ENCODE measurements at regions not wholly inside any gene's neighbourhood (a gene's known extent, or its start where the extent isn't known, plus 50 kb on each side); places are given as distances from the start of the nearest gene placed in this dataset.
"Not testable (repeated sequence)": the region's sequence is repeated elsewhere in the genome, so short reads cannot be mapped to it uniquely, and the experiment has no call there.

DNA sequence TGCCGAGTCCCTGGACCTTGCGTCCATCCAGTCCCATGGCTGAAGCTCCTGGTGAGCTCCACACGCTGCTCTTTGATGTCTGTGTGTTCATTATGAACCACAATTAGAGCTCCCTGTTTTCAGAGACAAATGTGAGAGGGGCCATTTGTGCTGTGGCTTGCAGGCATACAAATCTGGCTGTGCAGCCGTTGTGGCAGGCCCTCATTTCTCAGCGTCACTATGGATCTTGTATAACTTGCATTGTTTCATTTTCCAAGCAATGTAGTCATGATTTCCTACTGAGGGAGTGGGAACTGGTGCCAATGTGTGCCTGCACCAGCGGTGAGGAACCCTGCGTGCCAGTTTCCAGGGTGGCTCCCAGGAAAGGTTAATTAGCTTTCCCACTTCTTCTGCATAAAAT lies 542.6 kb downstream of the TMEM114 start:
- DNase-seq (ENCODE audit: low spot score) = peak; percentile 7
- in situ Hi-C loops (cut with HindIII; ENCODE audit: low sequenced_read_pairs) = no loop called here

DNA sequence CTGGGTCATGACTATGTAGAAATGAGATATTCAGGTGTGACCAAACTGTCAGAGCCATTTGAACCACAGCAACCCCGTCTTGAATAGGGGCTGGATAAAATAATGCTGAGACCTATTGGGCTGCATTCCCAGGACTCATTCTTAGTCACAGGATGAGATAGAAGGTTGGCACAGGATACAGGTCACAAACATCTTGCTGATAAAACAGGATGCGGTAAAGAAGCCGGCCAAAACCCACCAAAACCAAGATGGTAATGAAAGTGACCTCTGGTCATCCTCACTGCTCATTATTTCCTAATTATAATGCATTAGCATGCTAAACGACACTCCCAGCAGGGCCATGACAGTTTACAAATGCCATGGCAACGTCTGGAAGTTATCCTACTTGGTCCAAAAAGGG lies 545.5 kb downstream of the TMEM114 start:
- in situ Hi-C loops (cut with HindIII; ENCODE audit: low sequenced_read_pairs) = no loop called here
- no peak for DNase-seq (ENCODE audit: low spot score)

DNA sequence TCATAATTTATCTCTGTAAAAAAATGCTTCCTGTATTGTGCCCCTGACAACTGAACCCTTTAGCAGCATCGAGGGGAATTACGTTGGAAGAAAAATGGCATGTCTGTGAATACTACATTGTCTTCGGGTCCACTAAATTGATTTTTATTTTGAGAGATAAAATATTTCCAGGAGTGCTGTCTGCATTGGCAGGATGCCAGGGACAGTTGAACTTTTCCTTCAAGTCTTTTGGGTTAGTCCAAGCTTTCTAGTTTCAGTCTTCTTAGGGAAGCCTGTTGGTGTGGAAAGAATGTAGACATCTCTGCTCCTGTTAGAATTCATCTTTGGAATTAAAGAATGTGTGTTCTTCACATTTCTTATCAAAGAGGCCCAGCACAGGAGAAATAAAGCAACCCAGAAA lies 557.9 kb downstream of the TMEM114 start:
- in situ Hi-C loops (cut with HindIII; ENCODE audit: low sequenced_read_pairs) = no loop called here
- DNase-seq (ENCODE audit: low spot score) = no peak

DNA sequence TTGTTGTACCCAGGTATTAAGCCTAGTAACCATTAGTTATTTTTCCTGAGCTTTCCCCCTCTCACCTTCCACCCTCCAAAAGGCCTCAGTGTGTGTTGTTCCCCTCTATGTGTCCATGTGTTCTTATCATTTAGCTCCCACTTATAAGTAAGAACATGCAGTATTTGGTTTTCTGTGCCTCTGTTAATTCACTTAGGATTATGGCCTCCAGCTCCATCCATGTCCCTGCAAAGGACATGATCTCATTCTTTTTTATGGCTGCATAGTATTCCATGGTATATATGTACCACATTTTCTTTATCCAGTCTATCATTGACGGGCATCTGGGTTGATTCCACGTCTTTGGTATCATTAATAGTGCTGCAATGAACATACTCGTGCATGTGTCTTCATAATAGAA lies 560.3 kb downstream of the TMEM114 start:
- DNase-seq (ENCODE audit: low spot score); in situ Hi-C loops (cut with HindIII; ENCODE audit: low sequenced_read_pairs): not testable (repeated sequence)

DNA sequence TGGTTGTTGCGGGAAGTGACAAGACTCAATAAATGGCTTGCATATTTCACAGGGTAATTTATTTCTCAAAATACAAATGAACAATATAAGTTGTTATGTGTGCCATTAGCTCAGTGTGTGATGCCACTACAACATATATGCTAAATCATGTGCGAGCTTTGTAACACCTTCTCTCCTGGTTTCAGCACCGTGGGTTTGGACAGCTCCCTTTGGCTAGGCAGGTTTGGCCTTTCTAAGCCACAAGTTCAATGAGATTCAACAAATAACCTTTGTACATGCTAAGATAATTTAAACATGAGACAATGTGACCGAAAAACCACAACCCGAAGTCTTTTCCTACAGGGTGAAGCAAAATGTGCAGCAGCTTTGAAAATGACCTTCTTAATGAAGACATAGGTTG lies 563.9 kb downstream of the TMEM114 start:
- in situ Hi-C loops (cut with HindIII; ENCODE audit: low sequenced_read_pairs) = no loop called here
- DNase-seq (ENCODE audit: low spot score) = no peak

DNA sequence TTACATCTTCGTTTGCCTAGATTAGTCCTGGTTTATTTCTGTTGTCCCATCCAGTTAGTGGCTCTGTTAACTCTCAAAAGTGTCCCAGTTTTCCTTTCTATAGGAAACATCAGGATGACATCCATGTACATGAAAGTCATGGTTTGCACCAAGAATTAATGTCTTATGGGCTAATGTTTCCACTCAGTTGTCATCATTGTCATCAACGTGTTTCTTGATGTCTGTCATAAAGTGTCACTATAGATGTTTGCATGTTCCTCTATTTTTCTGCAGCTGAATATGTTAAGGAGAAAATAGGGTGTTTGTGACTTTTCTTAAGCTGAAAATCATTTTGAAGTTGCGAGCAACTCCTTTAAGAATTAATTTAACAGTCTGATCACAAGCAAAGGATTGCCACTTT lies 567.0 kb downstream of the TMEM114 start:
- in situ Hi-C loops (cut with HindIII; ENCODE audit: low sequenced_read_pairs) = no loop called here
- no peak for DNase-seq (ENCODE audit: low spot score)

DNA sequence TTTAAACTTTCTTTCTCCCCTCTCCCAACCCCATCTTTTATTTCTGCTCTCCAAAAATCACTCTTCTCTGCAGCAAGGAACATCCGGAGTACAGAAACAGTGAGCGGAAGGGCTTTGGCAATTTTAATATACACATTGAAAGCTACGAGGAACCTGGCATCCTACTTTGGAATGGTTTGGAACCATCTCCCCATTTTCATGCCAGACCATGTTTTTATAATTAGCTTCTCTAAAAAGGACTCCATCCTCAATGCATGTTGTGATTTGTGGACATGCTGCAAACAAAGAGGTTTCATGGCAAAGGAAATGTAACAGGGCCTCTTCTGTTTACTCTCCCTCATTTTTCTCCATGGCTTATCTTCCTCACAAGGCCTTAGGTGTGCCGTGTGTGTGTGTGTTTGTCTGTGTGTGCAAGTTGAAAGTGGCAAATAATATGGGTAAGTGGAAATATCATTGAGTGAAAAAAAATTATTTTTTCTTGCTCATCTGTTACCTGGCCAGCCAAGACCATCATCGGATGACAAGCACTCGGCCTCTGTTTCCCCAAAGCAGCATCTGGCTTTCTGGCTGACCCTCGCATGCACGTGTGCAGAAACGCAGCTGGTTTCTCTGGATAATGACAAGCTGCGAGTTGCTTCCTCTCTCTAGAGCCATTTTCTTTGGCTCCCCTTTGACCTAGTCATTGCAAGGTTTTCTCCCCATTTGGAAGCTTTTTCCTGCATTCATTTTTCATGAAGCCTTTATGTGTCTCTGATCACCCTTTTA lies 585.0 kb downstream of the TMEM114 start:
- peak; percentile 39 for DNase-seq (ENCODE audit: low spot score)
- in situ Hi-C loops (cut with HindIII; ENCODE audit: low sequenced_read_pairs) = no loop called here

DNA sequence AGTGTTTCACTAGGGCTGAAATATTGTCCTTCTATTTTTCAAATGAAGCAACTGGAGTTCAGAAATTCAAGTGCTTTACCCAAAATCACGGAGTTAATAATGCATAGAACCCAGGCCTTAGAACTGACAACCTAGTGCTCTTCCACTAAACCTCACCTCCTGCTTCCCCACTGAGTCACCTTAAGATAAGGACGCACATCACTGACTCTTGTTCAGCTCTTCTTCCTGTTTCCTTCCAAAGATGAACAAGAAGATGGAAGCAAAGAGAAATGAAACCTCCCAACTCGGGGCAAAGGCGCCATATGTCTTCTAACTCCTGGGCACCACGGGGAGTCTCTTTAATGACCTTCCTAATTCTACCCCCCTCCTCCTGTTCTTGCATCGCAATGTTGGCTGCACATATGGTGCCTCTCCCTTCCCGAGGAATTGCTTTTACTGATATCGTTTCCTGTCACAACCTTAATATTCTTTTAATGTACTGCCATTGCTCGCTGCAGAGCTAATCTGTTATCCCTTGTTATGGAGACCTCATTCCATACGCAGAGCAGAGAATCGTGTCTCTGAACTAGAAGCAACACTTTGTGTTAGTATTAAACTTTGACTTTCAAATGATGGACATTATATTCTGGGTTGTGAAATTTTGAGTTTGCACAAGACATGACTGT lies 591.4 kb downstream of the TMEM114 start:
- in situ Hi-C loops (cut with HindIII; ENCODE audit: low sequenced_read_pairs) = no loop called here
- DNase-seq (ENCODE audit: low spot score) = no peak

DNA sequence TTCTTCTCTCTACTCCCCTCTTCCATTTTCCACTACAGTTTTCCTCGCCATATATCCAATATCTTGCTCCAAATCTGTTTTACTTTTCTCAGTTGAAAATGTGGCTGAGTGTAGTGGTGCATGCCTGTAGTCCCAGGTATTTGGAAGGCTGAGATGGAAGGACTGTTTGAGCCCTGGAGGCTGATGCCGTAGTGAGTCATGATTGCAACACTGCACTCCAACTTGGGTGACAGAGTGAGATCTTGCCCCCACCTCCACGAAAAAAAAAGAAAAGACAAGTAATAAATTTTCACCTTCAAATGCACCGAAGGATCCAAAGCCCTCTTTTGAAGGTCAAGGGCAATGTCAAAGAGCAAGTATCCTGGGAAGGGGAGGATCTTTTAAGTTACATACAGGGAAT lies 592.3 kb downstream of the TMEM114 start:
- in situ Hi-C loops (cut with HindIII; ENCODE audit: low sequenced_read_pairs) = no loop called here
- no peak for DNase-seq (ENCODE audit: low spot score)

DNA sequence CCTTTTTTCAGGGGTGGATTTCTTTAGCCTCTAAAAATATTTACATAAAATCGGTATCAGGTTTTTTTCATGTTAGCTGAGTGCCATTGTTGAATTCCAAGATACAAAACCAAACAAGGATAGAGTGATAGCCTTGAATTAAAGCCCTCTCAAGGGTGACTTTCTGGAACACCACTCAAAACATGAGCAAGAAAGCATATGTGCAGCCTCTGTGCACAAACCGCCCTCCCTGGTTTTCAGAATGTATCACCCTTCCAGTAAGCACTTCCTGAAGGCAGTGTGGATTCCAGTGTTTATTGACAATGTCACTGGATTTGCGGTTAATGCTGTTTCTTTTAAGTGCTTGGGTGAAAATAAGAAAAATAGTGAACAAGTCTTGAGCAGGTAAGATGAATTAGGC lies 597.7 kb downstream of the TMEM114 start:
- no peak for DNase-seq (ENCODE audit: low spot score)
- in situ Hi-C loops (cut with HindIII; ENCODE audit: low sequenced_read_pairs) = no loop called here

DNA sequence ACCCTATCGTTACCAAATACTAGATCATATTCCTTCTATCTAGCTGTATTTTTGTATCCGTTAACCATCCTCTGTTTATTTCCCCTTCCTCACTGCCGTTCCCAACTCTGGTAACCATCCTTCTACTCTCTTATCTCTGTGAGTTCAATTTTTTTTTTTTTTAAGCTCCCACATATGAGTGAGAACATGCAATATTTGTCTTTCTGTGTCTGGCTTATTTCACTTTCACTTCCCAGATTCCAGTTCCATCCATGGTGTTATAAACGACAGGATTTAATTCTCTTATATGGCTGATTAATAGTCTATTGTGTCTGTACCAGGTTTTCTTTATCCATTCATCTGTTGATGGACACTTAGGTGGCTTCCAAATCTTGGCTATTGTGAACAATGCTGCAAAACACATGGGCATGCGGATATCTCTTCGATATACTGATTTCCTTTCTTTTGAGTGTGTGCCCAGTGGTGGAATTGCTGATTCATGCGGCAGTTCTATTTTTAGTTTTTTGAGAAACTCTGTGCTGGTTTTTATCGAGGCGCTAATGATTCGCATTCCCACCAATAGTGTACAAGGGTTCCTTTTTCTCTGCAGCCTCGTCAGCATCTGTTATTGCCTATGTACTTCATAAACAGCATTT lies 599.6 kb downstream of the TMEM114 start:
- in situ Hi-C loops (cut with HindIII; ENCODE audit: low sequenced_read_pairs) = no loop called here
- DNase-seq (ENCODE audit: low spot score) = no peak

DNA sequence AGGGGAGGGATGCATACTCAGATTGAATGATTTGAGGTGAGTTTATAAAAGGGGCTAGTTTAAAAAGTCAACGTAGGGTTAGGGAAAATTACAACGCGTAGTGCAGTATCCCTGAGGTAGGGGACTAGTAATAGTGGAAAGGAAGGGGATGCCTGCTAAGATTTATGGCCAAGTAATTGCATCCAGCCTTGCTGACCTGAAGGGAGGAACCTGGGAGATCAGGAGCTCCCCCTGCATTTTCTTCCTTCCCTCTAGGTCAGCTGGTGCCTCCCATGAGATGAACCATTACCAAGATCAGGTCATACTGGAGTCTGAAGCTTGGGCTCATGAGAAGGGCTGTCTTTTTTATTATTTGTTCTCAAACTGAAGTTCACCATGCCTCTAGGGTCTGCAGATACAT lies 606.6 kb downstream of the TMEM114 start:
- DNase-seq (ENCODE audit: low spot score) = no peak
- in situ Hi-C loops (cut with HindIII; ENCODE audit: low sequenced_read_pairs) = no loop called here

DNA sequence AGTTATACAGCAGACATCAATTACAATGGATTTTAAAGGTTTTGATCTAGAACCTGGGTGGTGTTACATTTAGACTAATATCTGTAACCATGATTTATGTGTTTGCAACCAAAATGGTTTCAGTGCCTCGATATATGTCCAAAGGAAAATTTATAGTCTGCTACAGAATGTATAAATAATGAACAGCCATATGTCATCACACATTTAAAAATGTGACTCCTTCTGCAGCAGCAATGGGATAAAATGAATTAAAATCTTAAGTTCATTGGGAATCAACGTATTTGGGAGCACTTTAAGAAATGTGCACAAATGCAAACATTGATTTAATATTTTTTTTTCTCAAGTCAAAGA lies 610.2 kb downstream of the TMEM114 start:
- no peak for DNase-seq (ENCODE audit: low spot score)
- in situ Hi-C loops (cut with HindIII; ENCODE audit: low sequenced_read_pairs) = no loop called here

DNA sequence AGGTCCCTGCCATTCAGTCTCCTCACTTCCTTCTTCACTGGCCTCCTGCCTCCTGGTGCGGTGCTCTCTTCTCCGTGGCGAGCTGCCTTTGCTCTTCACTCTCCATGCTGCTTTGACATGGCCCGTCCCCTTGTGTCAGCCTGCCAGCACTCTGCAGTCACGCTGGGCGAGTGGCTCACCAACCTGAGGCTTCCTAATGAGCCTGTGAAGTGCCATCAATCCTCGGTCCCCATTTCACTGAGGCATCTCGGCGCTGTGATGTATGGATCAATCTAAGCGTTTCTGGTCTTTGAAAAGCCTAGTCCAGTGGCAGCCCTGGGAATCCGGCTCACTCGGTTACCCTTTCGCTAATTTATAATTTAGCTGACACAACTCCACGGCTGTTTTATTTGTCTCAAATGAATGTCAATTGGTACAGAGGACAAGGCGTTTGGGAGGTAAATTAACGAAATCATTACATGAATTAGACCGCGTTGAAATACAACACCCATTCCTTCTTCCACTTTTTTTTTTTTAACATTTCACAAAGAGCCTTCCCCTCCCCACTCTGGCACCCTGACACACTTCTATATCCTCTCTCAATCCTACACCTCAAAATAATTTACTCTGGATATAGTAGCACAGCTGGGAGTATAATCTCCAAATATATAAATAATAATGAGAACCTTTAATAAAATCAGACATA lies 610.7 kb downstream of the TMEM114 start:
- in situ Hi-C loops (cut with HindIII; ENCODE audit: low sequenced_read_pairs) = no loop called here

DNA sequence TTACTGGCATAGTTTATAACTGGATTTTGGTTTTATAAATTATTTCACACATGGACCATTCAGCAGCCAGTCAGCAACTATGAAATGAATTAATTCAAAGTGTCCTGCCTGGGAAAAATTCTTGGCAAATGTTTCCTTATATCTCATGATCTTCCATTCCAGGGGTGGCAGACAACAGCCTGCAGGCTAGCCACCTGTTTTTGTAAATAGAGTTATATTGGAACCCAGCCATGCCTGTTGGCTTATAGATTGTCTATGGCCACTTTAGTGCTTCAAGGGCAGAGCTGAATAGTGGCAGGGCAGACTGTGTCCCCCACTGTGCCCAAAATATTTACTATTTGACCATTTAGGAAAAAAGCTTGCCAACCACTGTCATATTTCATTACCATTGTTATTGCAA lies 613.7 kb downstream of the TMEM114 start:
- in situ Hi-C loops (cut with HindIII; ENCODE audit: low sequenced_read_pairs) = no loop called here

More for the DNA sequence above, 610.7 kb downstream of the TMEM114 start:
- peak; percentile 21 for DNase-seq (ENCODE audit: low spot score)

DNA sequence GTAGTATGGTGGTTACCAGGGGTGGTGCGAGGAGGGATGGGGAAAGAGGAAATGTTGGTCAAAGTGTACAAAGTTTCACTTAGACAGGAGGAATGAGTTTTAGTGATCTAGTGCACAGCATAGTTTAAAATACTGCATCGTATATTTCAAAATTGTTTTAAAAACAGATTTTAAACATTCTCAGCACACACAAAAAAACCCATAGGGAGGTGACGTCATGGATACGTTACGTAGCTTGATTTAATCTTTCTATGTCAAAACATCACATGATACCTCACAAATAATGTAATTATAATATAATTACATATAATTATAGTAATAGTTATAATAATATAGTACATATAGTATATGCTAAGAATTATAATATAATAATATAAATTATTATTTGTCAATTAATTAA lies 614.2 kb downstream of the TMEM114 start:
- DNase-seq (ENCODE audit: low spot score) = no peak
- in situ Hi-C loops (cut with HindIII; ENCODE audit: low sequenced_read_pairs) = no loop called here

More for the DNA sequence above, 613.7 kb downstream of the TMEM114 start:
- DNase-seq (ENCODE audit: low spot score) = peak; percentile 19

DNA sequence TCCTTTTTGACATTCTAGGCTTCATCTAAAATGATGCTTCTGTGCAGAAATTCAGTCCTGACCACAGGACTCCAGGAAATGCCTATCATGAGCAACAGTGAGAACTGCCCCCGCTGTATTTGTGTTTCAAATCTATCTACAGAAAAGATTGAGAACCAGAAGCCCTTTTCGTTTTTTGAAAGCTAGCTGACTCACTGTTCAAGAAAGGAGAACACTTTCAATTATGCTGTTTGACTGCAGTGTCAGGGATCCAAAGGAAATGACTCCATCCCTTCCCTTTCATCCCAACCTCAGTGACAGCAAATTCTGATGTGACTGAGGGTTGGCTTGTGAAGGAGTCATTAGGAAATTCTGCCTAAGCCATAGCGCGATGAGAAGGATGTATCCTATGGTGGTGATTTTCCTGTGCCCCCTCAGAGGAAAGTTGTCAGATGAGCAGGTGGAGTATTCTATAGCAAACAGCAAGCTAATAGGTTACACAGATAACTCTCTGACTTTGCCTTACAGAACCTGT lies 622.3 kb downstream of the TMEM114 start:
- no peak for DNase-seq (ENCODE audit: low spot score)
- in situ Hi-C loops (cut with HindIII; ENCODE audit: low sequenced_read_pairs) = no loop called here

DNA sequence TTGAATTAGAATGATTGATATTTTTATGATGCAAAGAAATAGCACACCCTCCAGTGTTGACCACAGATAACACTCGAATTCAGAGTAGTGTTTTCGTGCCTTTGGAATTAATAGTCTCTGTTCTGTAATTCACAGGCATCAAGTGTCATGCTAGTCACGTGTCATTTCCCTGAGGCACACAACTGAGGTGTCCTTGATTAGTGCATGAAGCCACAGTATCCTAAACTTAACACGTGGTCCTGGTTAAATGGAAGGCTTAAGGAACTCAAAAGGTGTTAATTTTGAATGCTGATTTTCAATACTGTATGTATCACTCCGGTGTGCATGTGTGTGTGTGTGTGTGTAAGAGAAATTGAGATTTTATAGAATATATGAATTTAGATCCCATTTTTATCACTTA lies 625.6 kb downstream of the TMEM114 start:
- no peak for DNase-seq (ENCODE audit: low spot score)
- in situ Hi-C loops (cut with HindIII; ENCODE audit: low sequenced_read_pairs) = no loop called here

DNA sequence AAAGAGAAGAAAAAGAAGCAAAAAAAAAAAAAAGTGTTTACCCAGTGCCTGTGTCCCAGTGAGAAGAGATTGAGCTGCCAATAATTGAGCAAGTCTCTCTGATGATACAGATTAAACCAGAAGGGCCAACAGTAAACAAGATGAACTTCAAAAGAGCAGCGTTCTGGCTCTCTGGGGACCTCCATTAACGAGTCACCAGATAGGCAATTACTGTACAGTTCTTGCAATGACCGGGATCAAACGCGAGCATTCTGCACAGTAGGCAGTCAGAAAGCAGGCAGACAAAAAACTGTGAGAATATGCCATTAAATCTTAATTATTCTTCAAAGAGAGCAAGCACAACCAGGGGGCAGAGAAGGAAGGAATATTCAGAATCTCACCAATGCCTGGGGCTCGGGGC lies 626.1 kb downstream of the TMEM114 start:
- DNase-seq (ENCODE audit: low spot score) = no peak
- in situ Hi-C loops (cut with HindIII; ENCODE audit: low sequenced_read_pairs) = no loop called here

All from G401 (cell line).